ENCODE measurements at regions not wholly inside any gene's neighbourhood (a gene's known extent, or its start where the extent isn't known, plus 50 kb on each side); places are given as distances from the start of the nearest gene placed in this dataset.

DNA sequence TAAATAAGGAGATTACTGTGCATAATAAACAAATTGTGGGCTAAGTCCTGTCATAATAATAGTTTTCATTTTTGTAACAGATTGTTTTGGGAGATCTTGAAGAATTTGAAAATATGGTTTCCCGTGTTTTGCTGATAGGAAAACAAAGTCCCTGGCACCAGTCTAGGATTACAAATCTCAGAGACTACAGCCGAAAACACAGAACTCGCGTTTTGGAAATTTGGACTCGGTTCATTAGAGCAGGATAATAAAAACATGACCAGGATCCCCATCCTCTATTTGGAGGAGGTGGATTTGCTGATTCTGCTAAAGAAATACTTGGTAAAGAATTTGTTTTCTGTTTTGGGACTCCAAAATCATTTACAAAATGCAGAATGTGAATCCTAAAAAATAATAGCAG is 1194.4 kb downstream of the DTWD2 start:
- TF ChIP-seq FOXK2 (IDR thresholded peaks at IDR 0.05) = no peak
- TF ChIP-seq SP1 (IDR thresholded peaks at IDR 0.05) = no peak
- TF ChIP-seq, protein P1, sequence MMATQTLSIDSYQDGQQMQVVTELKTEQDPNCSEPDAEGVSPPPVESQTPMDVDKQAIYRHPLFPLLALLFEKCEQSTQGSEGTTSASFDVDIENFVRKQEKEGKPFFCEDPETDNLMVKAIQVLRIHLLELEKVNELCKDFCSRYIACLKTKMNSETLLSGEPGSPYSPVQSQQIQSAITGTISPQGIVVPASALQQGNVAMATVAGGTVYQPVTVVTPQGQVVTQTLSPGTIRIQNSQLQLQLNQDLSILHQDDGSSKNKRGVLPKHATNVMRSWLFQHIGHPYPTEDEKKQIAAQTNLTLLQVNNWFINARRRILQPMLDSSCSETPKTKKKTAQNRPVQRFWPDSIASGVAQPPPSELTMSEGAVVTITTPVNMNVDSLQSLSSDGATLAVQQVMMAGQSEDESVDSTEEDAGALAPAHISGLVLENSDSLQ (IDR thresholded peaks at IDR 0.05) = no peak
- TF ChIP-seq FOXM1 (IDR thresholded peaks at IDR 0.05; ENCODE audit: borderline replicate concordance) = no peak
- TF ChIP-seq FOXA1 (IDR thresholded peaks at IDR 0.05) = no peak
- no peak for TF ChIP-seq ELF4 (IDR thresholded peaks at IDR 0.05)
- TF ChIP-seq ZNF384 (IDR thresholded peaks at IDR 0.05) = no peak

All from HEK293T (cell line).